ENCODE measurements at regions not wholly inside any gene's neighbourhood (a gene's known extent, or its start where the extent isn't known, plus 50 kb on each side); places are given as distances from the start of the nearest gene placed in this dataset.
A peak's percentile ranks its signal among the peaks of the same experiment; 100 is the strongest.

DNA sequence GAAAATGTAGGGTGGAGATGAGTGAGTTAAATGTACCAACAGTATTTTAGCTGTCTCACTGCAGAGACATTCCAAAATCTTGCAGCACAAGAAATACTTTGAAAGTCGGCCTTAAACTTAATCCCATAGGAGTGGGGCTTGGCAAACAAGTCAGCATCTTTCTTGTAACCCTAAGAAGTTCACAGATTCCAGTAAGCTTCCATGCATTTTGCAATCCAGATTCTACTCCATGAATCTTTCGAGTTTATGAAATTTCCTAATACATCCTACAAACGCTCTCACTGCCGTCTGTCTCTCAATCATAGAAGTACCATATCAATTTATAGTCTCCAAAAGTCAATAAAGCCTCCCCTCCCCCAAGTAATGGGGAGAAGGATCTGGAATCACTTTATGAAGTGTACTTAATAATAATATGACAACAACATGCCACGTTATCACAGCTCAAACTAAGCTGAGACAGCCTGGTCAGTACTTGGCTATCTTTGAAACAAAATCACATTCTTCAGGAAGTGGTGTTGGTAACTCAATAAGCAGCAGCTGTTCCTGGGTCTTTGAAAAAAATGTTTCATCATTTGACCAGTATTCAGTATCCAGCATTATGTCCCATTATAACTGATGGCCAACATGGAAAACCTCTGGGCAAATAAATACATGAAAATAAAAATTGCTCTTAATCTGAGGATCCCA lies 317.4 kb upstream of the RUNX1 start:
- BruUV-seq (replicated peaks): no TSS peak
- FAIRE-seq (peak; percentile 35), DNase-seq (ENCODE audit: low read depth, low spot score) (no peak)
- no peaks in the 10 kb centered on the region for H3K79me2 ChIP-seq (ENCODE audit: control insufficient read depth, insufficient read depth, low read length)
- dilution Hi-C loops (cut with MboI; ENCODE audit: extremely low pct_ligation_motif_present, low sequenced_read_pairs): no loop called here
- no peak overlapping the region for H3K4me3 ChIP-seq (replicated peaks in 1 of 3; ENCODE audit: insufficient read depth in 1 of 3, low read depth in 1 of 3, low read length in 3 of 3)
- H3K4me2 ChIP-seq (ENCODE audit: insufficient read depth, low read length): no peak overlapping the region
- POLR2A ChIA-PET: no interaction called here
- intact Hi-C loops (cut with micrococcal nuclease): no loop called here
- CTCF ChIA-PET: interaction anchor here (1.0 kb wide), 1 partner anchor 8 kb away, joined by 3 read pairs; no protein-coding TSS in a partner anchor
- H3K27me3 ChIP-seq (ENCODE audit: control insufficient read depth in 2 of 2, insufficient read depth in 2 of 2, low read length in 2 of 2): no peaks in the 10 kb centered on the region
- H3K9me3 ChIP-seq (replicated peaks; ENCODE audit: control insufficient read depth, insufficient read depth, low read length): no peaks in the 10 kb centered on the region
- H3K36me3 ChIP-seq (ENCODE audit: control insufficient read depth in 2 of 2, extremely low read depth in 1 of 2, insufficient read depth in 2 of 2, low read length in 2 of 2): no peaks in the 10 kb centered on the region
- H2AFZ ChIP-seq (ENCODE audit: low read depth, low read length): no peak overlapping the region
- H3K9me1 ChIP-seq (replicated peaks; ENCODE audit: control insufficient read depth, extremely low read depth, insufficient read depth, low read length): no peaks in the 10 kb centered on the region
- no peak for TF ChIP-seq GATA2 (IDR thresholded peaks at IDR 0.05; ENCODE audit: insufficient read depth, insufficient read length, low read depth, low read length)
- no peak for TF ChIP-seq EZH2 (IDR thresholded peaks at IDR 0.05; ENCODE audit: borderline replicate concordance, low read depth, low read length, severe bottlenecking)
- no peak for TF ChIP-seq POLR2AphosphoS5 (IDR thresholded peaks at IDR 0.05; ENCODE audit: insufficient read depth, low read depth, low read length)
- TF ChIP-seq FOS (IDR thresholded peaks at IDR 0.05; ENCODE audit: borderline replicate concordance, insufficient read depth, low read length): no peak
- TF ChIP-seq, protein P1, sequence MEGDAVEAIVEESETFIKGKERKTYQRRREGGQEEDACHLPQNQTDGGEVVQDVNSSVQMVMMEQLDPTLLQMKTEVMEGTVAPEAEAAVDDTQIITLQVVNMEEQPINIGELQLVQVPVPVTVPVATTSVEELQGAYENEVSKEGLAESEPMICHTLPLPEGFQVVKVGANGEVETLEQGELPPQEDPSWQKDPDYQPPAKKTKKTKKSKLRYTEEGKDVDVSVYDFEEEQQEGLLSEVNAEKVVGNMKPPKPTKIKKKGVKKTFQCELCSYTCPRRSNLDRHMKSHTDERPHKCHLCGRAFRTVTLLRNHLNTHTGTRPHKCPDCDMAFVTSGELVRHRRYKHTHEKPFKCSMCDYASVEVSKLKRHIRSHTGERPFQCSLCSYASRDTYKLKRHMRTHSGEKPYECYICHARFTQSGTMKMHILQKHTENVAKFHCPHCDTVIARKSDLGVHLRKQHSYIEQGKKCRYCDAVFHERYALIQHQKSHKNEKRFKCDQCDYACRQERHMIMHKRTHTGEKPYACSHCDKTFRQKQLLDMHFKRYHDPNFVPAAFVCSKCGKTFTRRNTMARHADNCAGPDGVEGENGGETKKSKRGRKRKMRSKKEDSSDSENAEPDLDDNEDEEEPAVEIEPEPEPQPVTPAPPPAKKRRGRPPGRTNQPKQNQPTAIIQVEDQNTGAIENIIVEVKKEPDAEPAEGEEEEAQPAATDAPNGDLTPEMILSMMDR (IDR thresholded peaks at IDR 0.05; ENCODE audit: extremely low read depth in 1 of 2, insufficient read depth in 1 of 2, low read depth in 1 of 2, low read length in 2 of 2): no peak
- TF ChIP-seq, protein P2, sequence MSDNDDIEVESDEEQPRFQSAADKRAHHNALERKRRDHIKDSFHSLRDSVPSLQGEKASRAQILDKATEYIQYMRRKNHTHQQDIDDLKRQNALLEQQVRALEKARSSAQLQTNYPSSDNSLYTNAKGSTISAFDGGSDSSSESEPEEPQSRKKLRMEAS (IDR thresholded peaks at IDR 0.05; ENCODE audit: insufficient read depth, insufficient read length): no peak
- no peak for TF ChIP-seq POLR2A (IDR thresholded peaks at IDR 0.05; ENCODE audit: low read depth, low read length)
- H4K20me1 ChIP-seq (replicated peaks; ENCODE audit: control insufficient read depth, extremely low read depth, insufficient read depth, low read length): no peaks in the 10 kb centered on the region
- H3K9ac ChIP-seq (replicated peaks; ENCODE audit: extremely low read depth, insufficient read depth, low read length): no peak overlapping the region
- H3K4me1 ChIP-seq (ENCODE audit: control insufficient read depth, extremely low read depth, insufficient read depth, low read length): no peaks in the 10 kb centered on the region
- H3K27ac ChIP-seq (ENCODE audit: insufficient read depth, low read depth, low read length): no peak overlapping the region

Data from endothelial cell of umbilical vein (primary cell).